CD14-positive monocyte (primary cell): ENCODE measurements at regions not wholly inside any gene's neighbourhood (a gene's known extent, or its start where the extent isn't known, plus 50 kb on each side); places are given as distances from the start of the nearest gene placed in this dataset.

ENCODE experiments used
- DNase-seq, 3 donors: peaks; one replicate each; pipeline ENCODE4 v3.0.0-alpha.2; 2011 to 2022
- H2AFZ ChIP-seq: 2 replicates; pipeline ENCODE4 v1.6.0; 2012; ENCODE audit warnings: mild to moderate bottlenecking, low read depth, low read length, inconsistent platforms; ENCODE audit not compliant: insufficient read depth, poor library complexity, severe bottlenecking
- H3K27ac ChIP-seq, 2 donors: 1 replicate in 1 of 2; 2 replicates in 1 of 2; pipeline ENCODE4 v1.5.1; 2012 to 2013; ENCODE audit warnings: low read length in 2 of 2, control low read depth in 1 of 2, inconsistent platforms in 1 of 2, low read depth in 1 of 2, mild to moderate bottlenecking in 1 of 2
- H3K27me3 ChIP-seq, 2 donors: one replicate each; pipeline versions ENCODE4 v1.6.0 to v1.6.1; 2011 to 2013; ENCODE audit warnings: low read length in 2 of 2; ENCODE audit not compliant: control insufficient read depth in 2 of 2, insufficient read depth in 2 of 2
- H3K36me3 ChIP-seq, 2 donors: replicated peaks in 1 of 2; 1 replicate in 1 of 2; 2 replicates in 1 of 2; pipeline versions ENCODE4 v1.5.1 to v1.6.1; 2012 to 2013; ENCODE audit warnings: low read length in 2 of 2, control low read depth in 1 of 2, inconsistent platforms in 1 of 2, mild to moderate bottlenecking in 1 of 2; ENCODE audit not compliant: insufficient read depth in 2 of 2, control insufficient read depth in 1 of 2
- H3K4me1 ChIP-seq, 2 donors: 1 replicate in 1 of 2; 2 replicates in 1 of 2; pipeline versions ENCODE4 v1.5.1 to v1.6.1; 2012 to 2013; ENCODE audit warnings: low read length in 2 of 2, control low read depth in 1 of 2, inconsistent platforms in 1 of 2, mild to moderate bottlenecking in 1 of 2, moderate library complexity in 1 of 2; ENCODE audit not compliant: insufficient read depth in 2 of 2, control insufficient read depth in 1 of 2
- H3K4me2 ChIP-seq: replicated peaks from 2 replicates; pipeline ENCODE3; 2012; ENCODE audit warnings: low read length, moderate library complexity, mild to moderate bottlenecking; ENCODE audit not compliant: poor library complexity, severe bottlenecking; ENCODE audit errors: extremely low read depth
- H3K4me3 ChIP-seq, 3 experiments: fragments of 200-600 bp in 1 of 3; sonication (generic) in 1 of 3; replicated peaks in 1 of 3; 1 replicate in 2 of 3; 2 replicates in 1 of 3; pipeline ENCODE4 v1.5.1; 2011 to 2013; ENCODE audit warnings: low read length in 3 of 3, mild to moderate bottlenecking in 3 of 3, control low read depth in 2 of 3, low read depth in 2 of 3, inconsistent platforms in 1 of 3, moderate library complexity in 1 of 3
- H3K79me2 ChIP-seq: 2 replicates; pipeline ENCODE4 v1.6.0; 2012; ENCODE audit warnings: mild to moderate bottlenecking, control low read depth, inconsistent platforms, low read length, moderate library complexity; ENCODE audit not compliant: insufficient read depth
- H3K9ac ChIP-seq: 2 replicates; pipeline ENCODE4 v1.6.0; 2017; ENCODE audit warnings: low read length, mild to moderate bottlenecking; ENCODE audit not compliant: insufficient read depth, poor library complexity, severe bottlenecking
- H3K9me3 ChIP-seq, 2 donors: replicated peaks in 1 of 2; 1 replicate in 1 of 2; 2 replicates in 1 of 2; pipeline versions ENCODE4 v1.5.1 to v1.6.1; 2012 to 2013; ENCODE audit warnings: low read length in 2 of 2, control low read depth in 1 of 2; ENCODE audit not compliant: control insufficient read depth in 1 of 2, insufficient read depth in 1 of 2
- H4K20me1 ChIP-seq: 2 replicates; pipeline ENCODE4 v1.6.0; 2012; ENCODE audit warnings: mild to moderate bottlenecking, low read length, control low read depth, moderate library complexity; ENCODE audit not compliant: insufficient read depth
- H3K27ac Mint-ChIP-seq, 7 donors: one replicate each; pipeline ENCODE4 v1.8.0; 2020; ENCODE audit warnings: mild to moderate bottlenecking in 7 of 7, mixed read lengths in 7 of 7, moderate library complexity in 6 of 7, inconsistent platforms in 2 of 7
- H3K27me3 Mint-ChIP-seq, 3 donors: one replicate each; pipeline ENCODE4 v1.8.0; 2021 to 2022; ENCODE audit warnings: low read depth in 3 of 3, mild to moderate bottlenecking in 3 of 3, mixed read lengths in 3 of 3, moderate library complexity in 3 of 3, inconsistent platforms in 1 of 3
- H3K36me3 Mint-ChIP-seq, 2 donors: one replicate each; pipeline ENCODE4 v1.8.0; 2020; ENCODE audit warnings: mixed read lengths in 2 of 2, inconsistent platforms in 1 of 2, mild to moderate bottlenecking in 1 of 2
- H3K4me1 Mint-ChIP-seq: one replicate; pipeline ENCODE4 v1.8.0; 2020; ENCODE audit warnings: mild to moderate bottlenecking, mixed read lengths
- H3K4me3 Mint-ChIP-seq, 2 donors: one replicate each; pipeline ENCODE4 v1.8.0; 2020; ENCODE audit warnings: mild to moderate bottlenecking in 2 of 2, mixed read lengths in 2 of 2, moderate library complexity in 1 of 2
- H3K9me3 Mint-ChIP-seq, 7 donors: one replicate each; pipeline ENCODE4 v1.8.0; 2020 to 2022; ENCODE audit warnings: mixed read lengths in 7 of 7, mild to moderate bottlenecking in 6 of 7, moderate library complexity in 6 of 7, inconsistent platforms in 2 of 7
- CTCF ChIP-seq: fragments of 200-600 bp; IDR thresholded peaks from one replicate; pipeline ENCODE4 v1.8.0; 2022; ENCODE audit warnings: antibody characterized with exemption, mild to moderate bottlenecking
- whole genome bisulfite sequencing: methylation state at CpG from one replicate; pipeline ENCODE4 v1.1.5; 2013; ENCODE audit warnings: missing lambda C conversion rate; ENCODE audit not compliant: insufficient coverage; 5-methylcytosine and 5-hydroxymethylcytosine counted together
- intact Hi-C, 2 donors: fragments of 100-400 bp; cut with micrococcal nuclease; formaldehyde crosslinking; loops; one replicate each; pipeline versions ENCODE4 v1.15.0 to v1.15.1; 2023

GRCh38 chr6:132900849-132901248 lies 86.5 kb downstream of the RPS12 start:
- no peak overlapping the region for H3K4me2 ChIP-seq
- Mint-ChIP-seq H3K27ac (no peak overlapping the region), H3K4me3 (no peak overlapping the region), H3K27me3 (peaks cover 0 to 2% (median 1%) of the 10 kb centered on the region in 3 donors), H3K9me3 (peaks cover 0 to 2% (median 0%) of the 10 kb centered on the region in 7 donors), H3K4me1 (no peaks in the 10 kb centered on the region), H3K36me3 (no peaks in the 10 kb centered on the region)
- no peaks in the 10 kb centered on the region for H3K9me3 ChIP-seq
- no CpG with 5 or more reads among the region's 2 CpGs for WGBS
- H3K79me2 ChIP-seq, result no peaks in the 10 kb centered on the region
- no peak overlapping the region for H2AFZ ChIP-seq
- H3K27ac ChIP-seq, result no peak overlapping the region
- H3K27me3 ChIP-seq, result no peaks in the 10 kb centered on the region
- TF ChIP-seq CTCF, result no peak
- H4K20me1 ChIP-seq, result no peaks in the 10 kb centered on the region
- no peak overlapping the region for H3K4me3 ChIP-seq
- no peak overlapping the region for H3K9ac ChIP-seq
- H3K36me3 ChIP-seq, result no peaks in the 10 kb centered on the region
- no peaks in the 10 kb centered on the region for H3K4me1 ChIP-seq
- intact Hi-C loops, result no loop called here
- DNase-seq, result no peak

GRCh38 chr6:132902901-132903300 lies 88.5 kb downstream of the RPS12 start:
- intact Hi-C loops, result no loop called here
- H3K27ac Mint-ChIP-seq, result no peak overlapping the region
- no CpG with 5 or more reads among the region's 6 CpGs for WGBS

More at GRCh38 chr6:132902901-132903300, 88.5 kb downstream of the RPS12 start:
- H3K9me3 ChIP-seq, result no peaks in the 10 kb centered on the region
- Mint-ChIP-seq H3K36me3 (no peaks in the 10 kb centered on the region), H3K27me3 (peaks cover 0 to 2% (median 1%) of the 10 kb centered on the region in 3 donors), H3K9me3 (peaks cover 0 to 2% (median 0%) of the 10 kb centered on the region in 7 donors), H3K4me3 (no peak overlapping the region), H3K4me1 (no peaks in the 10 kb centered on the region)
- no peaks in the 10 kb centered on the region for H3K36me3 ChIP-seq
- H3K4me2 ChIP-seq, result no peak overlapping the region
- H3K9ac ChIP-seq, result no peak overlapping the region
- no peaks in the 10 kb centered on the region for H3K79me2 ChIP-seq
- H2AFZ ChIP-seq, result no peak overlapping the region
- H3K4me3 ChIP-seq, result no peak overlapping the region
- no peaks in the 10 kb centered on the region for H3K4me1 ChIP-seq
- no peaks in the 10 kb centered on the region for H3K27me3 ChIP-seq
- no peak overlapping the region for H3K27ac ChIP-seq
- no peak for DNase-seq
- H4K20me1 ChIP-seq, result no peaks in the 10 kb centered on the region
- TF ChIP-seq CTCF, result no peak
